ENCODE measurements at regions not wholly inside any gene's neighbourhood (a gene's known extent, or its start where the extent isn't known, plus 50 kb on each side); places are given as distances from the start of the nearest gene placed in this dataset.

GRCh38 chr20:40958598-40958997, 70.0 kb upstream of the TOP1 start:
- TF ChIP-seq EZH2phosphoT487 (IDR thresholded peaks at IDR 0.05; ENCODE audit: low read depth, severe bottlenecking, unreplicated experiment) (no peak), CTCF (IDR thresholded peaks at IDR 0.05; ENCODE audit: poor library complexity) (no peak), EZH2 (IDR thresholded peaks at IDR 0.05; ENCODE audit: borderline replicate concordance) (no peak)
- Histone ChIP-seq H3K27me3 (no peaks in the 10 kb centered on the region), H3K27ac (no peak overlapping the region), H2AFZ (no peak overlapping the region), H3K4me2 (no peak overlapping the region), H3K36me3 (replicated peaks; ENCODE audit: insufficient read depth, low read depth) (no peaks in the 10 kb centered on the region), H3K4me3 (no peak overlapping the region), H3K4me1 (ENCODE audit: insufficient read depth) (no peaks in the 10 kb centered on the region), H4K20me1 (ENCODE audit: insufficient read depth, poor library complexity, severe bottlenecking) (no peaks in the 10 kb centered on the region), H3K79me2 (no peaks in the 10 kb centered on the region), H3K9me2 (replicated peaks; ENCODE audit: insufficient read depth) (no peaks in the 10 kb centered on the region), H3K9me3 (ENCODE audit: low read depth) (no peaks in the 10 kb centered on the region)
- 66% methylated on average over 4 of the region's 4 CpGs for WGBS (ENCODE audit: low lambda C conversion rate, missing lambda C conversion rate)
- DNase-seq (ENCODE audit: low spot score), result no peak

- Histone ChIP-seq H3K9me2 (replicated peaks; ENCODE audit: insufficient read depth) (no peaks in the 10 kb centered on the region), H3K4me2 (no peak overlapping the region), H3K36me3 (replicated peaks; ENCODE audit: insufficient read depth, low read depth) (no peaks in the 10 kb centered on the region), H3K27me3 (no peaks in the 10 kb centered on the region), H3K9me3 (ENCODE audit: low read depth) (no peaks in the 10 kb centered on the region), H3K27ac (no peak overlapping the region), H3K4me1 (ENCODE audit: insufficient read depth) (no peaks in the 10 kb centered on the region), H3K79me2 (no peaks in the 10 kb centered on the region), H3K4me3 (no peak overlapping the region), H2AFZ (no peak overlapping the region), H4K20me1 (ENCODE audit: insufficient read depth, poor library complexity, severe bottlenecking) (no peaks in the 10 kb centered on the region)
- TF ChIP-seq CTCF (IDR thresholded peaks at IDR 0.05; ENCODE audit: poor library complexity), result no peak
- TF ChIP-seq EZH2phosphoT487 (IDR thresholded peaks at IDR 0.05; ENCODE audit: low read depth, severe bottlenecking, unreplicated experiment), result no peak
- no peak for TF ChIP-seq EZH2 (IDR thresholded peaks at IDR 0.05; ENCODE audit: borderline replicate concordance)
- no peak for DNase-seq (ENCODE audit: low spot score)
- 79% methylated on average over 4 of the region's 6 CpGs for WGBS (ENCODE audit: low lambda C conversion rate, missing lambda C conversion rate)
Observed at GRCh38 chr20:40959325-40960092, 69.1 kb upstream of the TOP1 start.

GRCh38 chr20:40960101-40960500, 68.5 kb upstream of the TOP1 start:
- 86% methylated on average over 4 of the region's 4 CpGs for WGBS (ENCODE audit: low lambda C conversion rate, missing lambda C conversion rate)
- no peak for TF ChIP-seq CTCF (IDR thresholded peaks at IDR 0.05; ENCODE audit: poor library complexity)
- no peak for TF ChIP-seq EZH2 (IDR thresholded peaks at IDR 0.05; ENCODE audit: borderline replicate concordance)
- TF ChIP-seq EZH2phosphoT487 (IDR thresholded peaks at IDR 0.05; ENCODE audit: low read depth, severe bottlenecking, unreplicated experiment), result no peak
- Histone ChIP-seq H2AFZ (no peak overlapping the region), H3K27ac (no peak overlapping the region), H3K79me2 (no peaks in the 10 kb centered on the region), H3K4me3 (no peak overlapping the region), H4K20me1 (ENCODE audit: insufficient read depth, poor library complexity, severe bottlenecking) (no peaks in the 10 kb centered on the region), H3K36me3 (replicated peaks; ENCODE audit: insufficient read depth, low read depth) (no peaks in the 10 kb centered on the region), H3K9me3 (ENCODE audit: low read depth) (no peaks in the 10 kb centered on the region), H3K4me1 (ENCODE audit: insufficient read depth) (no peaks in the 10 kb centered on the region), H3K27me3 (no peaks in the 10 kb centered on the region), H3K9me2 (replicated peaks; ENCODE audit: insufficient read depth) (no peaks in the 10 kb centered on the region), H3K4me2 (no peak overlapping the region)
- no peak for DNase-seq (ENCODE audit: low spot score)

Measured in hepatocyte (in vitro differentiated cells).